ENCODE measurements at regions not wholly inside any gene's neighbourhood (a gene's known extent, or its start where the extent isn't known, plus 50 kb on each side); places are given as distances from the start of the nearest gene placed in this dataset.

DNA sequence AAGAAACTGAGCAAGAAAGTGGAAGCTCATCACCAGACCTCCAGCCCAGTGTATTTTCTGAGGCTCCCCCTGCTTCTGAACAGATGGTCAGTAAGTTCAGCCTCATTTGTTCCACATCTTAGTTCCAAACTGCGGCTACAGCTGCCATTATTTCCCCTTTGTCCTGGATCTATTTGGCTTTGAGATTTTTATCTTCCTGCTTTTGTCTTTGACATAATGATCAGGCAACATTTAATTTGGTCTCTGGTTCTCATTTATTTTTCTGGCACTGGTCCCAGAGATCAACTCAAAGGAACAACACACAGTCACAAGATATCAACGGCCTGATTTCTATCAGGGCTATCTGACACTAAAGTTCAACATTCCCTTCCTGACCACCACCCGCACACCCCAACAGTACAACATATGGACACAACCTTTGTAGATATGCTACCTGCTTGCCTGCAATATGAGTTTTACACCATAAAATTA, 137.5 kb downstream of the FAM76B start:
- no peak for TF ChIP-seq CEBPB (IDR thresholded peaks at IDR 0.05)
- TF ChIP-seq EP300 (IDR thresholded peaks at IDR 0.05; ENCODE audit: borderline replicate concordance), result no peak
- no peak for TF ChIP-seq TAF1 (IDR thresholded peaks at IDR 0.05; ENCODE audit: low read depth)
- no peak for TF ChIP-seq CREB1 (IDR thresholded peaks at IDR 0.05; ENCODE audit: low read depth)
- no peak for TF ChIP-seq YY1 (IDR thresholded peaks at IDR 0.05; ENCODE audit: low read depth)
- no peak for TF ChIP-seq FOXM1 (IDR thresholded peaks at IDR 0.05; ENCODE audit: borderline replicate concordance, low read depth)
- no peak for TF ChIP-seq EGR1 (IDR thresholded peaks at IDR 0.05)
- TF ChIP-seq TCF12 (IDR thresholded peaks at IDR 0.05; ENCODE audit: low read depth), result no peak
- TF ChIP-seq, protein P1, sequence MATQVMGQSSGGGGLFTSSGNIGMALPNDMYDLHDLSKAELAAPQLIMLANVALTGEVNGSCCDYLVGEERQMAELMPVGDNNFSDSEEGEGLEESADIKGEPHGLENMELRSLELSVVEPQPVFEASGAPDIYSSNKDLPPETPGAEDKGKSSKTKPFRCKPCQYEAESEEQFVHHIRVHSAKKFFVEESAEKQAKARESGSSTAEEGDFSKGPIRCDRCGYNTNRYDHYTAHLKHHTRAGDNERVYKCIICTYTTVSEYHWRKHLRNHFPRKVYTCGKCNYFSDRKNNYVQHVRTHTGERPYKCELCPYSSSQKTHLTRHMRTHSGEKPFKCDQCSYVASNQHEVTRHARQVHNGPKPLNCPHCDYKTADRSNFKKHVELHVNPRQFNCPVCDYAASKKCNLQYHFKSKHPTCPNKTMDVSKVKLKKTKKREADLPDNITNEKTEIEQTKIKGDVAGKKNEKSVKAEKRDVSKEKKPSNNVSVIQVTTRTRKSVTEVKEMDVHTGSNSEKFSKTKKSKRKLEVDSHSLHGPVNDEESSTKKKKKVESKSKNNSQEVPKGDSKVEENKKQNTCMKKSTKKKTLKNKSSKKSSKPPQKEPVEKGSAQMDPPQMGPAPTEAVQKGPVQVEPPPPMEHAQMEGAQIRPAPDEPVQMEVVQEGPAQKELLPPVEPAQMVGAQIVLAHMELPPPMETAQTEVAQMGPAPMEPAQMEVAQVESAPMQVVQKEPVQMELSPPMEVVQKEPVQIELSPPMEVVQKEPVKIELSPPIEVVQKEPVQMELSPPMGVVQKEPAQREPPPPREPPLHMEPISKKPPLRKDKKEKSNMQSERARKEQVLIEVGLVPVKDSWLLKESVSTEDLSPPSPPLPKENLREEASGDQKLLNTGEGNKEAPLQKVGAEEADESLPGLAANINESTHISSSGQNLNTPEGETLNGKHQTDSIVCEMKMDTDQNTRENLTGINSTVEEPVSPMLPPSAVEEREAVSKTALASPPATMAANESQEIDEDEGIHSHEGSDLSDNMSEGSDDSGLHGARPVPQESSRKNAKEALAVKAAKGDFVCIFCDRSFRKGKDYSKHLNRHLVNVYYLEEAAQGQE (IDR thresholded peaks at IDR 0.05; ENCODE audit: low read depth), result no peak
- TF ChIP-seq, protein P2, sequence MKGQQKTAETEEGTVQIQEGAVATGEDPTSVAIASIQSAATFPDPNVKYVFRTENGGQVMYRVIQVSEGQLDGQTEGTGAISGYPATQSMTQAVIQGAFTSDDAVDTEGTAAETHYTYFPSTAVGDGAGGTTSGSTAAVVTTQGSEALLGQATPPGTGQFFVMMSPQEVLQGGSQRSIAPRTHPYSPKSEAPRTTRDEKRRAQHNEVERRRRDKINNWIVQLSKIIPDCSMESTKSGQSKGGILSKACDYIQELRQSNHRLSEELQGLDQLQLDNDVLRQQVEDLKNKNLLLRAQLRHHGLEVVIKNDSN (IDR thresholded peaks at IDR 0.05), result no peak

DNA sequence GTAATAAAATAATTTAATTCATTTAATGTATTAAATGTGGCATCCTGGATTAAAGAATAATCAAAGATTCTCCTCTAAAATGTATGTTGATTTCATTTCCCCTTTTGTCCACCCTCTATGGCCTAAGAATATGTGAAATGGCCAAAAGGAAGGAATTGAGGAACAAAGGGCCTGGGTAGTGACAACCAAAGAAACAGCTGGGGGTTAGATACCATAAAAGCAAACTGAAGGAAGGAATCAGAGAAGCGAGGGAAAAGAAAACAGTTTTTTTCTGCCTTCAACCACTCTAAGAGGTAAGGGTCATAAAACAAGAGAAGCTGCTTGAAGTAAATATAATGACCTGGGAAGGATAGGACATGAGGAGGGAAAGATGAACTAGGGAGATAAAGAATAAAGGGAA, 139.3 kb downstream of the FAM76B start:
- TF ChIP-seq RAD21 (IDR thresholded peaks at IDR 0.05; ENCODE audit: low read depth) (no peak), TCF12 (IDR thresholded peaks at IDR 0.05; ENCODE audit: low read depth) (no peak), CEBPB (IDR thresholded peaks at IDR 0.05) (no peak), ZBTB7A (IDR thresholded peaks at IDR 0.05; ENCODE audit: low read depth) (no peak), EP300 (IDR thresholded peaks at IDR 0.05; ENCODE audit: borderline replicate concordance) (no peak), FOXM1 (IDR thresholded peaks at IDR 0.05; ENCODE audit: borderline replicate concordance, low read depth) (no peak), EGR1 (IDR thresholded peaks at IDR 0.05) (no peak), YY1 (IDR thresholded peaks at IDR 0.05; ENCODE audit: low read depth) (no peak), TAF1 (IDR thresholded peaks at IDR 0.05; ENCODE audit: low read depth) (no peak), NFIC (IDR thresholded peaks at IDR 0.05) (no peak), TEAD4 (IDR thresholded peaks at IDR 0.05) (no peak), CREB1 (IDR thresholded peaks at IDR 0.05; ENCODE audit: low read depth) (no peak)
- TF ChIP-seq, protein P3, sequence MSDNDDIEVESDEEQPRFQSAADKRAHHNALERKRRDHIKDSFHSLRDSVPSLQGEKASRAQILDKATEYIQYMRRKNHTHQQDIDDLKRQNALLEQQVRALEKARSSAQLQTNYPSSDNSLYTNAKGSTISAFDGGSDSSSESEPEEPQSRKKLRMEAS (IDR thresholded peaks at IDR 0.05), result no peak
- TF ChIP-seq, protein P2 (IDR thresholded peaks at IDR 0.05), result no peak
- TF ChIP-seq, protein P1 (IDR thresholded peaks at IDR 0.05; ENCODE audit: low read depth), result no peak

DNA sequence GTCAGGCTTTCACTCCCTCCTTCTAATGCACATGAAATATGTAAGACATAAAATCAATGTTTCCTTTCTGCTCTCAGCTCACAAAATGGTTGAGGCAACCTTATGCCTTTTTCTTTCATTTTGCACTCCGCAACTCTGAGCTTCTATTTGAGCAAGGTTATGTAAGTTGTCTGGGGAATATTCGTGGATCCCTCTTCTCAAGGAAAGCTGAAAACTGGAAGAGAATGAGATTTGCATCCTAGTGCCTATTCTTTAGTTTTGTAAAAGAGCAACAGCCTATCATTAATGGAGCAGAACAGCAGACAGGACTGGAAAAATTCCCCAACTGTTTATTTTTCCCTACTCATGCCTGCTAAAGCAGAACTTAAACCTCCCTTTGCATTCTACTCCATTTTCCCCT, 141.7 kb downstream of the FAM76B start:
- no peak for TF ChIP-seq CREB1 (IDR thresholded peaks at IDR 0.05; ENCODE audit: low read depth)

DNA sequence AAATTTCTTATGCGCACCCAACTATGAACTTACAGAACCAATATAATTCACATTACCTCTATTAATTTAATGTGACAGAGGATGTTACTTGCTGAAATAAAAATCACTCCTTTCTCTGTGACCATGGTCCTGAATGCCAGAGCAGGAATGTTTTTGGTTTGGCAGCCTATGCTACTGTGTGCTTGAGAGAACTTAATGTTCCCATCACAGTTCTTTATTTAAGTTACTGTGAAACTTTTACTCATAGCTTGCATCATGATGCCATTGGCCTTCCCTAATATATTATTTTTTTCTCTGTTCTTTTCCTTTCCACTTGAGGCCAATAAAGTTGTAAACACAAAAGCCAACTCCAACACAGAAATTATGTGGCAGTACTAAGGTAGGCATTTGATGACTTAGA, 142.2 kb downstream of the FAM76B start:
- TF ChIP-seq CEBPB (IDR thresholded peaks at IDR 0.05), result no peak
- no peak for TF ChIP-seq ZBTB7A (IDR thresholded peaks at IDR 0.05; ENCODE audit: low read depth)
- TF ChIP-seq RAD21 (IDR thresholded peaks at IDR 0.05; ENCODE audit: low read depth), result no peak
- TF ChIP-seq NFIC (IDR thresholded peaks at IDR 0.05), result no peak
- TF ChIP-seq CREB1 (IDR thresholded peaks at IDR 0.05; ENCODE audit: low read depth), result no peak
- TF ChIP-seq TAF1 (IDR thresholded peaks at IDR 0.05; ENCODE audit: low read depth), result no peak
- TF ChIP-seq, protein P3 (IDR thresholded peaks at IDR 0.05), result no peak
- no peak for TF ChIP-seq YY1 (IDR thresholded peaks at IDR 0.05; ENCODE audit: low read depth)
- TF ChIP-seq, protein P2 (IDR thresholded peaks at IDR 0.05), result no peak
- TF ChIP-seq TEAD4 (IDR thresholded peaks at IDR 0.05), result no peak
- TF ChIP-seq TCF12 (IDR thresholded peaks at IDR 0.05; ENCODE audit: low read depth), result no peak
- TF ChIP-seq FOXM1 (IDR thresholded peaks at IDR 0.05; ENCODE audit: borderline replicate concordance, low read depth), result no peak

DNA sequence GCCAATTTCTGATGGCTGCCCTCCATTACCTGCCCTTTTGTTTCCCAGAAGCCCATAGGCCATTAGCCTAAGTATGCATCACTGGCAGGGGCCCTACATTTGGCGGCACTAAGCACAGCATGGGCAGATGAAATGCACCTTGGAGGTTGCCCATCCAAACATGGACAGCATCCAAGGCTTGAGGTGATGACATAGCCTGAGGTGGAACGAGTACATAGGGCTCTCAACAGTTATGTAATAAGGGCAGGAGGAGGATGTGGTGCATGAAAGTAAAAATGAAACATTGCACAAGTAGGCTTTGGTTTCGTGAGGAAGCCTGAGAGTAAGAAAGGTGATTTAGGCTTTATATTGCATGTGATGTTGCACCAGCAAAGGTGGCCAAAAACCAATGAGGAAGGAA, 148.1 kb downstream of the FAM76B start:
- TF ChIP-seq NFIC (IDR thresholded peaks at IDR 0.05) (no peak), RAD21 (IDR thresholded peaks at IDR 0.05; ENCODE audit: low read depth) (no peak), YY1 (IDR thresholded peaks at IDR 0.05; ENCODE audit: low read depth) (no peak), TCF12 (IDR thresholded peaks at IDR 0.05; ENCODE audit: low read depth) (no peak), CEBPB (IDR thresholded peaks at IDR 0.05) (no peak), EP300 (IDR thresholded peaks at IDR 0.05; ENCODE audit: borderline replicate concordance) (no peak), ZBTB7A (IDR thresholded peaks at IDR 0.05; ENCODE audit: low read depth) (no peak), TEAD4 (IDR thresholded peaks at IDR 0.05) (no peak), EGR1 (IDR thresholded peaks at IDR 0.05) (no peak), CREB1 (IDR thresholded peaks at IDR 0.05; ENCODE audit: low read depth) (no peak), TAF1 (IDR thresholded peaks at IDR 0.05; ENCODE audit: low read depth) (no peak), FOXM1 (IDR thresholded peaks at IDR 0.05; ENCODE audit: borderline replicate concordance, low read depth) (no peak)
- TF ChIP-seq, protein P2 (IDR thresholded peaks at IDR 0.05), result no peak
- TF ChIP-seq, protein P1 (IDR thresholded peaks at IDR 0.05; ENCODE audit: low read depth), result no peak
